ENCODE measurements at regions not wholly inside any gene's neighbourhood (a gene's known extent, or its start where the extent isn't known, plus 50 kb on each side); places are given as distances from the start of the nearest gene placed in this dataset.

DNA sequence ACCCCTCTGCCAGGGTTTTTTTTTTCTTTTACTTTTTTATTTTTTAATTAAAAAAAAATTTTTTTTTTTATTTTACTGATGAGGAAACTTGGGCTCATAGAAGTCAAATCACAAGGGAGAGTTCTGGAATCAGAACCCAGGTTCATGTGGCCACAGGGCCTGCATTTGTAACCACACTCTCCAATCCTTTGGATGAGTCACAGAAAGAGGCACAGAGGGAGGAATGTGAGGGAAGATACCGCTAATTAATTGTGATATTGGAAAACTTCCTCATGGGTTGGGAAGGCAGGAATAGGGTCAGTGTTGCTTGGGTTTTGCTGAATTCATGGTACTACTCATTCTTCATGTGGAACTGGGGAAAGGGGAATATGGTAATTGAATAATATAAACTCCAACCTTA, 132.9 kb upstream of the SLC6A11 start:
- TF ChIP-seq POLR2AphosphoS5 (IDR thresholded peaks at IDR 0.05; ENCODE audit: low read depth, low read length): no peak
- TF ChIP-seq, protein P1, sequence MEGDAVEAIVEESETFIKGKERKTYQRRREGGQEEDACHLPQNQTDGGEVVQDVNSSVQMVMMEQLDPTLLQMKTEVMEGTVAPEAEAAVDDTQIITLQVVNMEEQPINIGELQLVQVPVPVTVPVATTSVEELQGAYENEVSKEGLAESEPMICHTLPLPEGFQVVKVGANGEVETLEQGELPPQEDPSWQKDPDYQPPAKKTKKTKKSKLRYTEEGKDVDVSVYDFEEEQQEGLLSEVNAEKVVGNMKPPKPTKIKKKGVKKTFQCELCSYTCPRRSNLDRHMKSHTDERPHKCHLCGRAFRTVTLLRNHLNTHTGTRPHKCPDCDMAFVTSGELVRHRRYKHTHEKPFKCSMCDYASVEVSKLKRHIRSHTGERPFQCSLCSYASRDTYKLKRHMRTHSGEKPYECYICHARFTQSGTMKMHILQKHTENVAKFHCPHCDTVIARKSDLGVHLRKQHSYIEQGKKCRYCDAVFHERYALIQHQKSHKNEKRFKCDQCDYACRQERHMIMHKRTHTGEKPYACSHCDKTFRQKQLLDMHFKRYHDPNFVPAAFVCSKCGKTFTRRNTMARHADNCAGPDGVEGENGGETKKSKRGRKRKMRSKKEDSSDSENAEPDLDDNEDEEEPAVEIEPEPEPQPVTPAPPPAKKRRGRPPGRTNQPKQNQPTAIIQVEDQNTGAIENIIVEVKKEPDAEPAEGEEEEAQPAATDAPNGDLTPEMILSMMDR (IDR thresholded peaks at IDR 0.05 in 2 of 3, conservative IDR thresholded peaks at IDR 0.05 in 1 of 3; ENCODE audit: borderline replicate concordance in 1 of 3, insufficient read depth in 1 of 3, low read depth in 2 of 3, low read length in 2 of 3): no peak
- TF ChIP-seq RAD21 (IDR thresholded peaks at IDR 0.05; ENCODE audit: low read depth): no peak
- TF ChIP-seq POLR2A (IDR thresholded peaks at IDR 0.05; ENCODE audit: borderline replicate concordance, extremely low read depth, insufficient read depth, insufficient read length): no peak
- TF ChIP-seq, protein P2, sequence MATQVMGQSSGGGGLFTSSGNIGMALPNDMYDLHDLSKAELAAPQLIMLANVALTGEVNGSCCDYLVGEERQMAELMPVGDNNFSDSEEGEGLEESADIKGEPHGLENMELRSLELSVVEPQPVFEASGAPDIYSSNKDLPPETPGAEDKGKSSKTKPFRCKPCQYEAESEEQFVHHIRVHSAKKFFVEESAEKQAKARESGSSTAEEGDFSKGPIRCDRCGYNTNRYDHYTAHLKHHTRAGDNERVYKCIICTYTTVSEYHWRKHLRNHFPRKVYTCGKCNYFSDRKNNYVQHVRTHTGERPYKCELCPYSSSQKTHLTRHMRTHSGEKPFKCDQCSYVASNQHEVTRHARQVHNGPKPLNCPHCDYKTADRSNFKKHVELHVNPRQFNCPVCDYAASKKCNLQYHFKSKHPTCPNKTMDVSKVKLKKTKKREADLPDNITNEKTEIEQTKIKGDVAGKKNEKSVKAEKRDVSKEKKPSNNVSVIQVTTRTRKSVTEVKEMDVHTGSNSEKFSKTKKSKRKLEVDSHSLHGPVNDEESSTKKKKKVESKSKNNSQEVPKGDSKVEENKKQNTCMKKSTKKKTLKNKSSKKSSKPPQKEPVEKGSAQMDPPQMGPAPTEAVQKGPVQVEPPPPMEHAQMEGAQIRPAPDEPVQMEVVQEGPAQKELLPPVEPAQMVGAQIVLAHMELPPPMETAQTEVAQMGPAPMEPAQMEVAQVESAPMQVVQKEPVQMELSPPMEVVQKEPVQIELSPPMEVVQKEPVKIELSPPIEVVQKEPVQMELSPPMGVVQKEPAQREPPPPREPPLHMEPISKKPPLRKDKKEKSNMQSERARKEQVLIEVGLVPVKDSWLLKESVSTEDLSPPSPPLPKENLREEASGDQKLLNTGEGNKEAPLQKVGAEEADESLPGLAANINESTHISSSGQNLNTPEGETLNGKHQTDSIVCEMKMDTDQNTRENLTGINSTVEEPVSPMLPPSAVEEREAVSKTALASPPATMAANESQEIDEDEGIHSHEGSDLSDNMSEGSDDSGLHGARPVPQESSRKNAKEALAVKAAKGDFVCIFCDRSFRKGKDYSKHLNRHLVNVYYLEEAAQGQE (IDR thresholded peaks at IDR 0.05; ENCODE audit: low read depth): no peak
- no peak for TF ChIP-seq YY1 (IDR thresholded peaks at IDR 0.05; ENCODE audit: extremely low read depth, insufficient replicate concordance, low read depth, low read length)
- TF ChIP-seq EZH2 (IDR thresholded peaks at IDR 0.05): no peak
- no peak for TF ChIP-seq FOSL1 (IDR thresholded peaks at IDR 0.05; ENCODE audit: low read depth)
- no peak for TF ChIP-seq EGR1 (IDR thresholded peaks at IDR 0.05; ENCODE audit: low read depth)
- no peak for TF ChIP-seq ELF1 (IDR thresholded peaks at IDR 0.05; ENCODE audit: borderline replicate concordance, low read depth)
- no peak for TF ChIP-seq ZNF274 (IDR thresholded peaks at IDR 0.05; ENCODE audit: low read depth, low read length)
- TF ChIP-seq ZFX (IDR thresholded peaks at IDR 0.05): no peak

Data from HCT116 (cell line).